Mucosa of descending colon (tissue), 3 donors: ENCODE measurements at regions not wholly inside any gene's neighbourhood (a gene's known extent, or its start where the extent isn't known, plus 50 kb on each side); places are given as distances from the start of the nearest gene placed in this dataset.

Experiments used
- ATAC-seq: fragments of 200-7000 bp; cut with Tn5 transposase; one replicate; pipeline ENCODE4 v1.9.1; 2020; ENCODE audit warnings: mild to moderate bottlenecking, moderate library complexity
- DNase-seq, 3 donors: peaks; one replicate each; pipeline ENCODE4 v3.0.0-alpha.2; 2020
- H3K36me3 ChIP-seq: fragments of 200-600 bp; one replicate; pipeline ENCODE4 v1.8.0; 2021; ENCODE audit warnings: low read depth, mild to moderate bottlenecking
- H3K4me1 ChIP-seq: fragments of 200-600 bp; one replicate; pipeline ENCODE4 v1.8.0; 2021; ENCODE audit warnings: low read depth, mild to moderate bottlenecking
- H3K4me3 ChIP-seq: fragments of 200-600 bp; one replicate; pipeline ENCODE4 v1.8.0; 2021; ENCODE audit warnings: mild to moderate bottlenecking
- H3K9me3 ChIP-seq: fragments of 200-600 bp; one replicate; pipeline ENCODE4 v1.8.0; 2021; ENCODE audit warnings: mild to moderate bottlenecking
- CTCF ChIP-seq: fragments of 200-600 bp; IDR thresholded peaks from one replicate; pipeline ENCODE4 v1.8.0; 2022; ENCODE audit warnings: antibody characterized with exemption, mild to moderate bottlenecking
- intact Hi-C, 2 donors: fragments of 100-400 bp; cut with DNase I in 1 of 2; cut with micrococcal nuclease in 1 of 2; formaldehyde crosslinking; loops; one replicate each; pipeline versions ENCODE4 v1.11.0 to v1.11.1; 2022; cut with DNase I, micrococcal nuclease
- donor health status: DM: no; HTN: no; CAD: no; lungs with moderate emphysema.
- donor health status: DM: no; HTN: no; CAD: no.
- donor health status: DM: no; HTN: yes; CAD: no.

- Histone ChIP-seq H3K4me3 (no peak overlapping the region), H3K36me3 (no peaks in the 10 kb centered on the region), H3K4me1 (no peaks in the 10 kb centered on the region), H3K9me3 (no peaks in the 10 kb centered on the region)
- DNase-seq (no peak), ATAC-seq (no peak)
- intact Hi-C loops: no loop called here
- TF ChIP-seq CTCF: no peak
Measured at GRCh38 chr13:22563272-22563671, 617.5 kb upstream of the SGCG start.

DNA sequence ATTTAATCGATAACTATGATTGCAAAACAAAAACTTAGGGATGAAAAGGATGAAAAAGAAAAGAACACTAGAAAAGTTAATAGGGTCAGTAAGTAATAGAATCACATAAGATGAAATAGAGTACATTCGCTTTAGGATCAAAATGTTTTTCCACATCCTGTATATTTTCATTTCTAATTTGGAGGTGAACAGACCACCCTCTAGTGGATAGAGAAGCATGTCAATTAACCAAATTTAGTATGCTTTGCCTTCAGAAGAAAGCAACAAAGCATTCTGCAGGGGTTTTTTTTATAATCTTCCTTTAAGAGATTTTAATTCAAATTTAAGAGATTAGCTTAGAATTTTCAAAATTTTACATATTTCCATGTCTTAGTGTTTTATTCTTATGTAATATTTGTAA is 611.0 kb upstream of the SGCG start:
- Histone ChIP-seq H3K4me1 (no peaks in the 10 kb centered on the region), H3K36me3 (no peaks in the 10 kb centered on the region), H3K4me3 (no peak overlapping the region), H3K9me3 (no peaks in the 10 kb centered on the region)
- no peak for TF ChIP-seq CTCF
- ATAC-seq: no peak
- DNase-seq: no peak
- intact Hi-C loops: no loop called here

GRCh38 chr13:22589880-22590279 is 590.9 kb upstream of the SGCG start:
- DNase-seq (no peak), ATAC-seq (no peak)
- H3K36me3 ChIP-seq: no peaks in the 10 kb centered on the region
- H3K9me3 ChIP-seq: no peaks in the 10 kb centered on the region
- TF ChIP-seq CTCF: no peak
- H3K4me1 ChIP-seq: no peaks in the 10 kb centered on the region
- intact Hi-C loops: no loop called here
- H3K4me3 ChIP-seq: no peak overlapping the region

DNA sequence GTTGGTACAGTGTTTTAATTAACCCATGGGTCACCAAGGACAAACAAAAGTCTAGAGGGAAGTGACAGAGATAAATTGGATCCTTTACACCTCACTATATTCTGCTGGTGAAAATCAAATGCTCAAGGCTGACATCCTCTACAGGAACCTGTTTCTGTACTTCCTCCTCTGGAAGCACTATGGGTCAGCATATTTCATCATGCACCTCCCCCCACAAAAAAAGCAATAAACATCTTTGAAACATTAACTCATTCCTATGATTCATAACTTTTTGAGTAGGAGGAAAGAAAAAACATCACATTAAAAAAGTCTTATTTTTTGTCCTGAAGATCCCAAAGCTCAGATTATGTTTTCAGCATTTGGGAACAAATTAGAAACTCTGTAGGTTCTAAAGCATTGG is 588.3 kb upstream of the SGCG start:
- Histone ChIP-seq H3K36me3 (no peaks in the 10 kb centered on the region), H3K4me3 (no peak overlapping the region), H3K9me3 (no peaks in the 10 kb centered on the region), H3K4me1 (no peaks in the 10 kb centered on the region)
- intact Hi-C loops: no loop called here
- ATAC-seq (no peak), DNase-seq (no peak)
- TF ChIP-seq CTCF: no peak

GRCh38 chr13:22594041-22594440 is 586.7 kb upstream of the SGCG start:
- H3K4me3 ChIP-seq: no peak overlapping the region
- ATAC-seq: no peak

More at GRCh38 chr13:22594041-22594440, 586.7 kb upstream of the SGCG start:
- TF ChIP-seq CTCF: no peak
- intact Hi-C loops: no loop called here
- DNase-seq: no peak
- Histone ChIP-seq H3K4me1 (no peaks in the 10 kb centered on the region), H3K9me3 (no peaks in the 10 kb centered on the region), H3K36me3 (no peaks in the 10 kb centered on the region)
